ENCODE measurements at regions not wholly inside any gene's neighbourhood (a gene's known extent, or its start where the extent isn't known, plus 50 kb on each side); places are given as distances from the start of the nearest gene placed in this dataset.

GRCh38 chr1:87930796-87931195, 602.1 kb downstream of the LMO4 start:
- TF ChIP-seq POLR2A (IDR thresholded peaks at IDR 0.05; ENCODE audit: low read depth, low read length) (no peak), POLR2AphosphoS5 (IDR thresholded peaks at IDR 0.05; ENCODE audit: low read depth, low read length) (no peak)
